ENCODE measurements at regions not wholly inside any gene's neighbourhood (a gene's known extent, or its start where the extent isn't known, plus 50 kb on each side); places are given as distances from the start of the nearest gene placed in this dataset.

DNA sequence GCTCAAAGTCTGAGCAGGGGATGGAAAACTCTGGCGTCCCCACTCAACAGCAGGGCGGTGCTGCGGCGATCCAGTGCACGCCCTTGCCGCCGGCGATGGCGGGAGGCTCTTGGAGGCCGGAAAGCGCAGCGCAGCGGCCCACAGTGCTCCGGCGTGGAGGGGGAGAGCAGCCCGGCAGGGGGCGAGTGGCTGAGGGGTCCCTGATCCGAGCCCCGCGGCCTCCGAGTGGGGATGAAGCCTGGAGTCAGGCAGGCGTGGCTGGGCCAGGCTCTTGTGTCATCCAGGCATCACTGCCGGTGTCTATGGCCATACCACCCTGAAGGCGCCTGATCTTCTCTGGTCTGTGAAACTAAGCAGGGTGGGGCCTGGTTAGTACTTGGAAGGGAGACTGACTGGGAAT is 183.1 kb downstream of the ALG10 start:
- H3K9me3 ChIP-seq (ENCODE audit: control insufficient read depth, insufficient read depth, low read depth, low read length), result no peaks in the 10 kb centered on the region
- no peak overlapping the region for H3K27ac ChIP-seq (ENCODE audit: extremely low read depth, low read depth, low read length)
- H3K4me1 ChIP-seq (ENCODE audit: control insufficient read depth, insufficient read depth, low read length), result no peaks in the 10 kb centered on the region
- TF ChIP-seq ZNF560 (tag by site-specific recombination; IDR thresholded peaks at IDR 0.05; ENCODE audit: borderline replicate concordance) (no peak), ZNF585B (tag by site-specific recombination; IDR thresholded peaks at IDR 0.05) (no peak), SCRT2 (tag by site-specific recombination; IDR thresholded peaks at IDR 0.05) (no peak), ZNF549 (tag by site-specific recombination; IDR thresholded peaks at IDR 0.05) (no peak), ZNF404 (tag by site-specific recombination; IDR thresholded peaks at IDR 0.05) (no peak), ZNF654 (tag by site-specific recombination; IDR thresholded peaks at IDR 0.05; ENCODE audit: low read depth) (no peak), ZNF621 (tag by site-specific recombination; IDR thresholded peaks at IDR 0.05) (no peak), ZNF544 (tag by site-specific recombination; IDR thresholded peaks at IDR 0.05) (no peak), ZNF548 (tag by site-specific recombination; IDR thresholded peaks at IDR 0.05) (no peak), ZNF660 (tag by site-specific recombination; IDR thresholded peaks at IDR 0.05) (no peak), SALL2 (tag by site-specific recombination; IDR thresholded peaks at IDR 0.05; ENCODE audit: borderline replicate concordance) (no peak), ZNF670 (tag by site-specific recombination; IDR thresholded peaks at IDR 0.05; ENCODE audit: low read depth) (no peak)
- TF ChIP-seq, protein P1, sequence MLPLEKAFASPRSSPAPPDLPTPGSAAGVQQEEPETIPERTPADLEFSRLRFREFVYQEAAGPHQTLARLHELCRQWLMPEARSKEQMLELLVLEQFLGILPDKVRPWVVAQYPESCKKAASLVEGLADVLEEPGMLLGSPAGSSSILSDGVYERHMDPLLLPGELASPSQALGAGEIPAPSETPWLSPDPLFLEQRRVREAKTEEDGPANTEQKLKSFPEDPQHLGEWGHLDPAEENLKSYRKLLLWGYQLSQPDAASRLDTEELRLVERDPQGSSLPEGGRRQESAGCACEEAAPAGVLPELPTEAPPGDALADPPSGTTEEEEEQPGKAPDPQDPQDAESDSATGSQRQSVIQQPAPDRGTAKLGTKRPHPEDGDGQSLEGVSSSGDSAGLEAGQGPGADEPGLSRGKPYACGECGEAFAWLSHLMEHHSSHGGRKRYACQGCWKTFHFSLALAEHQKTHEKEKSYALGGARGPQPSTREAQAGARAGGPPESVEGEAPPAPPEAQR (tag by site-specific recombination; IDR thresholded peaks at IDR 0.05), result no peak
- TF ChIP-seq, protein P2, sequence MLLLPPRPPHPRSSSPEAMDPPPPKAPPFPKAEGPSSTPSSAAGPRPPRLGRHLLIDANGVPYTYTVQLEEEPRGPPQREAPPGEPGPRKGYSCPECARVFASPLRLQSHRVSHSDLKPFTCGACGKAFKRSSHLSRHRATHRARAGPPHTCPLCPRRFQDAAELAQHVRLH (tag by site-specific recombination; IDR thresholded peaks at IDR 0.05), result no peak
- H3K36me3 ChIP-seq (ENCODE audit: control insufficient read depth in 2 of 2, insufficient read depth in 1 of 2, low read length in 2 of 2), result no peaks in the 10 kb centered on the region
- CTCF ChIA-PET, result interaction anchor here (0.8 kb wide), 1 partner anchor 175 kb away, joined by 3 read pairs; no protein-coding TSS in a partner anchor
- no peak overlapping the region for H3K4me3 ChIP-seq (ENCODE audit: low read depth, low read length)
- POLR2A ChIA-PET, result no interaction called here

DNA sequence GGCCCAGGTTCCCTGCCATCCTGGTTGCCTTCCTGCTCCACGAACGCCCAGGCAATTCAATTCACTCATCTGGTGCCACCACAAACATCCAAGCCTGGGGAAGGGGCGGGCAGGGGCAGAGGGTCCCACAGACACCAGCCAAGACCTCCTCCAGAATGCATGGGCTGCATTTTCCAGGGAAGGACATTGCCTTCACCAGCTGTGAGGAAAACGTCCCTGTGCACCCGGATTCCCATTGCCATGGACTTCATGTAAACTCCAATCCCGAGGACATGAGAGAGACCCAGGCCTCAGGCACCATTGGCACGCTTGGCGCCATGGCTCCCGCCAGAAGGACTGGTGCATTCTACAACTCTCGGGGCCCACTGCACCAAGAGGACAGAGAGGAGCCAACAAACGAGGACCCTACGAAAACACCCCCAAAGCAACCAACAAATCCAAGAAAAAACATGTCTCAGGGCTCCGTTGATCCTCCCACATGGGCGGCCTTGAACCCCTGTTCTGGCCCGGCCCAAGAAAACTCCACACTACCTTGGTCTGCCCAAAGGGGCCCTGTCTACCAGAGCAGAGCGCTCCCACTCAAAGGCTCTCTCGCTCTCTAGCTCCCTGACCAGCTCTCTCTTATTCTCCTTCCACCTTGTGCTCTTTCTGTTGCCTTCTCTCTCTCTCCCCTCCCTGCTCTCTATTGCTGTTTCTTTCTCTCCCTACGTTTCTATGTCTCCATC is 183.9 kb downstream of the ALG10 start:
- ChIA-PET POLR2A (no interaction called here), CTCF (interaction anchor here (0.8 kb wide), 1 partner anchor 176 kb away, joined by 3 read pairs; no protein-coding TSS in a partner anchor)
- Histone ChIP-seq H3K27ac (ENCODE audit: extremely low read depth, low read depth, low read length) (no peak overlapping the region), H3K4me3 (ENCODE audit: low read depth, low read length) (no peak overlapping the region), H3K4me1 (ENCODE audit: control insufficient read depth, insufficient read depth, low read length) (no peaks in the 10 kb centered on the region), H3K9me3 (ENCODE audit: control insufficient read depth, insufficient read depth, low read depth, low read length) (no peaks in the 10 kb centered on the region), H3K36me3 (ENCODE audit: control insufficient read depth in 2 of 2, insufficient read depth in 1 of 2, low read length in 2 of 2) (no peaks in the 10 kb centered on the region)
- TF ChIP-seq KLF8 (tag by site-specific recombination; IDR thresholded peaks at IDR 0.05) (no peak), ZNF830 (tag by site-specific recombination; IDR thresholded peaks at IDR 0.05; ENCODE audit: low read depth) (no peak), ZNF112 (tag by site-specific recombination; IDR thresholded peaks at IDR 0.05) (no peak), ZNF76 (tag by site-specific recombination; IDR thresholded peaks at IDR 0.05; ENCODE audit: borderline replicate concordance, low read depth) (no peak), GLI2 (tag by site-specific recombination; IDR thresholded peaks at IDR 0.05; ENCODE audit: borderline replicate concordance, low read depth) (no peak), PRDM1 (tag by site-specific recombination; IDR thresholded peaks at IDR 0.05) (no peak), ZNF16 (tag by site-specific recombination; IDR thresholded peaks at IDR 0.05; ENCODE audit: low read depth) (no peak), OSR2 (tag by site-specific recombination; IDR thresholded peaks at IDR 0.05) (no peak), ZNF19 (tag by site-specific recombination; IDR thresholded peaks at IDR 0.05; ENCODE audit: low read depth) (no peak)
- TF ChIP-seq, protein P3, sequence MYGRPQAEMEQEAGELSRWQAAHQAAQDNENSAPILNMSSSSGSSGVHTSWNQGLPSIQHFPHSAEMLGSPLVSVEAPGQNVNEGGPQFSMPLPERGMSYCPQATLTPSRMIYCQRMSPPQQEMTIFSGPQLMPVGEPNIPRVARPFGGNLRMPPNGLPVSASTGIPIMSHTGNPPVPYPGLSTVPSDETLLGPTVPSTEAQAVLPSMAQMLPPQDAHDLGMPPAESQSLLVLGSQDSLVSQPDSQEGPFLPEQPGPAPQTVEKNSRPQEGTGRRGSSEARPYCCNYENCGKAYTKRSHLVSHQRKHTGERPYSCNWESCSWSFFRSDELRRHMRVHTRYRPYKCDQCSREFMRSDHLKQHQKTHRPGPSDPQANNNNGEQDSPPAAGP (tag by site-specific recombination; IDR thresholded peaks at IDR 0.05), result no peak
- TF ChIP-seq, protein P4, sequence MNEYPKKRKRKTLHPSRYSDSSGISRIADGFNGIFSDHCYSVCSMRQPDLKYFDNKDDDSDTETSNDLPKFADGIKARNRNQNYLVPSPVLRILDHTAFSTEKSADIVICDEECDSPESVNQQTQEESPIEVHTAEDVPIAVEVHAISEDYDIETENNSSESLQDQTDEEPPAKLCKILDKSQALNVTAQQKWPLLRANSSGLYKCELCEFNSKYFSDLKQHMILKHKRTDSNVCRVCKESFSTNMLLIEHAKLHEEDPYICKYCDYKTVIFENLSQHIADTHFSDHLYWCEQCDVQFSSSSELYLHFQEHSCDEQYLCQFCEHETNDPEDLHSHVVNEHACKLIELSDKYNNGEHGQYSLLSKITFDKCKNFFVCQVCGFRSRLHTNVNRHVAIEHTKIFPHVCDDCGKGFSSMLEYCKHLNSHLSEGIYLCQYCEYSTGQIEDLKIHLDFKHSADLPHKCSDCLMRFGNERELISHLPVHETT (tag by site-specific recombination; IDR thresholded peaks at IDR 0.05), result no peak
- TF ChIP-seq, protein P5, sequence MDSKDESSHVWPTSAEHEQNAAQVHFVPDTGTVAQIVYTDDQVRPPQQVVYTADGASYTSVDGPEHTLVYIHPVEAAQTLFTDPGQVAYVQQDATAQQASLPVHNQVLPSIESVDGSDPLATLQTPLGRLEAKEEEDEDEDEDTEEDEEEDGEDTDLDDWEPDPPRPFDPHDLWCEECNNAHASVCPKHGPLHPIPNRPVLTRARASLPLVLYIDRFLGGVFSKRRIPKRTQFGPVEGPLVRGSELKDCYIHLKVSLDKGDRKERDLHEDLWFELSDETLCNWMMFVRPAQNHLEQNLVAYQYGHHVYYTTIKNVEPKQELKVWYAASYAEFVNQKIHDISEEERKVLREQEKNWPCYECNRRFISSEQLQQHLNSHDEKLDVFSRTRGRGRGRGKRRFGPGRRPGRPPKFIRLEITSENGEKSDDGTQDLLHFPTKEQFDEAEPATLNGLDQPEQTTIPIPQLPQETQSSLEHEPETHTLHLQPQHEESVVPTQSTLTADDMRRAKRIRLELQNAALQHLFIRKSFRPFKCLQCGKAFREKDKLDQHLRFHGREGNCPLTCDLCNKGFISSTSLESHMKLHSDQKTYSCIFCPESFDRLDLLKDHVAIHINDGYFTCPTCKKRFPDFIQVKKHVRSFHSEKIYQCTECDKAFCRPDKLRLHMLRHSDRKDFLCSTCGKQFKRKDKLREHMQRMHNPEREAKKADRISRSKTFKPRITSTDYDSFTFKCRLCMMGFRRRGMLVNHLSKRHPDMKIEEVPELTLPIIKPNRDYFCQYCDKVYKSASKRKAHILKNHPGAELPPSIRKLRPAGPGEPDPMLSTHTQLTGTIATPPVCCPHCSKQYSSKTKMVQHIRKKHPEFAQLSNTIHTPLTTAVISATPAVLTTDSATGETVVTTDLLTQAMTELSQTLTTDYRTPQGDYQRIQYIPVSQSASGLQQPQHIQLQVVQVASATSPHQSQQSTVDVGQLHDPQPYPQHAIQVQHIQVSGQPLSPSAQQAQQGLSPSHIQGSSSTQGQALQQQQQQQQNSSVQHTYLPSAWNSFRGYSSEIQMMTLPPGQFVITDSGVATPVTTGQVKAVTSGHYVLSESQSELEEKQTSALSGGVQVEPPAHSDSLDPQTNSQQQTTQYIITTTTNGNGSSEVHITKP (tag by site-specific recombination; IDR thresholded peaks at IDR 0.05), result no peak
